Endothelial cell (in vitro differentiated cells): ENCODE measurements at regions not wholly inside any gene's neighbourhood (a gene's known extent, or its start where the extent isn't known, plus 50 kb on each side); places are given as distances from the start of the nearest gene placed in this dataset.
A peak's percentile ranks its signal among the peaks of the same experiment; 100 is the strongest.
"Not testable (repeated sequence)": the region's sequence is repeated elsewhere in the genome, so short reads cannot be mapped to it uniquely, and the experiment has no call there.

Experiments used
- DNase-seq: peaks from one replicate; pipeline ENCODE4 v3.0.0; 2021; ENCODE audit warnings: low spot score
- H3K27ac Mint-ChIP-seq: one replicate; pipeline ENCODE4 v1.8.0; 2021; ENCODE audit warnings: mixed read lengths, inconsistent platforms; ENCODE audit not compliant: unreplicated experiment
- H3K27me3 Mint-ChIP-seq: one replicate; pipeline ENCODE4 v1.8.0; 2021; ENCODE audit warnings: mild to moderate bottlenecking, moderate library complexity, mixed read lengths, inconsistent platforms; ENCODE audit not compliant: unreplicated experiment
- H3K36me3 Mint-ChIP-seq: one replicate; pipeline ENCODE4 v1.8.0; 2021; ENCODE audit warnings: mild to moderate bottlenecking, low read depth, mixed read lengths, inconsistent platforms; ENCODE audit not compliant: unreplicated experiment
- H3K4me1 Mint-ChIP-seq: one replicate; pipeline ENCODE4 v1.8.0; 2021; ENCODE audit warnings: mild to moderate bottlenecking, mixed read lengths, inconsistent platforms; ENCODE audit not compliant: unreplicated experiment
- H3K4me3 Mint-ChIP-seq: one replicate; pipeline ENCODE4 v1.8.0; 2021; ENCODE audit warnings: mild to moderate bottlenecking, mixed read lengths, inconsistent platforms; ENCODE audit not compliant: unreplicated experiment
- H3K9me3 Mint-ChIP-seq: one replicate; pipeline ENCODE4 v1.8.0; 2021; ENCODE audit warnings: mixed read lengths, inconsistent platforms; ENCODE audit not compliant: unreplicated experiment
- TF ChIP-seq, protein P1 (sequence below): fragments of 200-600 bp; sonication (generic); IDR thresholded peaks from one replicate; pipeline ENCODE4 v1.5.0; 2021; ENCODE audit warnings: antibody characterized with exemption; ENCODE audit not compliant: unreplicated experiment

DNA sequence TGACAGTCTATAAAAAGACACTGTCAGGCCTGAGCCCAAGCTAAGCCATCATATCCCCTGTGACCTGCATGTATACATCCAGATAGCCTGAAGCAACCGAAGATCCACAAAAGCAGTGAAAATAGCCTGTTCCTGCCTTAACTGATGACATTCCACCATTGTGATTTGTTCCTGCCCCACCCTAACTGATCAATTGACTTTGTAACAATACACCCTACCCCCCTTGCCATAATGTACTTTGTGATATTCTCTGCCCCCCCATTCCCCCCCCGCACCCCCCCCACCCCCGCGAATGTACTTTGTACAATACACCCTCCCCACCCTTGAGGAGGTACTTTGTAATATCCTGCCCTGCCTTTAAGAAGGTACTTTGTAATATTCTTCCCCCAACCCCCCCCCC is 82.2 kb upstream of the MED13 start:
- Mint-ChIP-seq H3K36me3 (no peaks in the 10 kb centered on the region), H3K4me3 (no peak overlapping the region), H3K4me1 (peaks cover 14% of the 10 kb centered on the region), H3K9me3 (no peaks in the 10 kb centered on the region), H3K27me3 (peaks cover 7% of the 10 kb centered on the region), H3K27ac (no peak overlapping the region)
- TF ChIP-seq, protein P1, sequence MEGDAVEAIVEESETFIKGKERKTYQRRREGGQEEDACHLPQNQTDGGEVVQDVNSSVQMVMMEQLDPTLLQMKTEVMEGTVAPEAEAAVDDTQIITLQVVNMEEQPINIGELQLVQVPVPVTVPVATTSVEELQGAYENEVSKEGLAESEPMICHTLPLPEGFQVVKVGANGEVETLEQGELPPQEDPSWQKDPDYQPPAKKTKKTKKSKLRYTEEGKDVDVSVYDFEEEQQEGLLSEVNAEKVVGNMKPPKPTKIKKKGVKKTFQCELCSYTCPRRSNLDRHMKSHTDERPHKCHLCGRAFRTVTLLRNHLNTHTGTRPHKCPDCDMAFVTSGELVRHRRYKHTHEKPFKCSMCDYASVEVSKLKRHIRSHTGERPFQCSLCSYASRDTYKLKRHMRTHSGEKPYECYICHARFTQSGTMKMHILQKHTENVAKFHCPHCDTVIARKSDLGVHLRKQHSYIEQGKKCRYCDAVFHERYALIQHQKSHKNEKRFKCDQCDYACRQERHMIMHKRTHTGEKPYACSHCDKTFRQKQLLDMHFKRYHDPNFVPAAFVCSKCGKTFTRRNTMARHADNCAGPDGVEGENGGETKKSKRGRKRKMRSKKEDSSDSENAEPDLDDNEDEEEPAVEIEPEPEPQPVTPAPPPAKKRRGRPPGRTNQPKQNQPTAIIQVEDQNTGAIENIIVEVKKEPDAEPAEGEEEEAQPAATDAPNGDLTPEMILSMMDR, result no peak
- DNase-seq, result no peak

DNA sequence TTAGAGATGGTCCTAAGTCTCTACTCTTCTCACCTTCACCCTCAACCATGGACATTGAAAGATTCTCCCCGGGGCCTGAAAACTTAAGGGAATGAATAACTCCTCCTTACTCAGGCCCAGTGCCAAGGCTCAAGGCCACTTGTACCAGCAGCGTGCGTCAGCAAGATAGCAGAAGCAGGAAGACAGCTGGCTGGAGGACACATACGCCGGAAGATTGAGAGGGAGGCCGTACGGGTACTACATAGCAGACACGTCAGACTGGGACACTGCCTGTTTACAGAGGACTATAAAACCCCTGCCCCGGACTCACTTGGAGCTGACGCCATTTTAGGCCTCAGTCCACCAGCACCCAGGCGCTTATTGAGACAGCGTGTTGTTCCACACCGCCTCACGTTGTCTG is 75.8 kb upstream of the MED13 start:
- peaks cover 15% of the 10 kb centered on the region for H3K27me3 Mint-ChIP-seq
- H3K36me3 Mint-ChIP-seq, result no peaks in the 10 kb centered on the region
- H3K9me3 Mint-ChIP-seq, result no peaks in the 10 kb centered on the region
- peaks cover 7% of the 10 kb centered on the region for H3K4me1 Mint-ChIP-seq
- peak overlapping the region; percentile 7 for H3K27ac Mint-ChIP-seq
- DNase-seq, result no peak
- TF ChIP-seq, protein P1, result no peak
- no peak overlapping the region for H3K4me3 Mint-ChIP-seq

DNA sequence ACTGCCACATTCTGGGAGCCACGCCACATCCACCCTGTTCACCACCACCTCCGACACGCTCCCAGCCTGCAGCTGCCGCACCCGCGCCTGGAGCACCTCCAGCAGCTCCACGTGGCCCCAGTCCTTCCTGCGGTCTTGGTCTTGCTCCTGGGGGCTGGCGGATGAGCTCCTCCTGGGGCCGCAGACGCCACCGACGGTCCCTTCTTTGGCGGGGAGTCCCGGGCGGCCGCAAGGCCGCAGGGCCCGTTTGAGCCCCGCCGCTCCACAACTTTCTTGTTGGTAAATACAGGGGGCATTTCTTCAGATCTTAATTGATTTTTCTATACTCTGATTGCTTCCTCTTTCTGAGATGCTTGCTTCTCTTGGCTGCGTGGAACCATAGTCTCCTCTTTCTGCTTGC is 75.3 kb upstream of the MED13 start:
- Mint-ChIP-seq H3K4me3 (no peak overlapping the region), H3K36me3 (no peaks in the 10 kb centered on the region), H3K27me3 (peaks cover 15% of the 10 kb centered on the region), H3K9me3 (no peaks in the 10 kb centered on the region), H3K4me1 (peaks cover 7% of the 10 kb centered on the region), H3K27ac (peak overlapping the region; percentile 7)
- TF ChIP-seq, protein P1, result no peak
- no peak for DNase-seq

DNA sequence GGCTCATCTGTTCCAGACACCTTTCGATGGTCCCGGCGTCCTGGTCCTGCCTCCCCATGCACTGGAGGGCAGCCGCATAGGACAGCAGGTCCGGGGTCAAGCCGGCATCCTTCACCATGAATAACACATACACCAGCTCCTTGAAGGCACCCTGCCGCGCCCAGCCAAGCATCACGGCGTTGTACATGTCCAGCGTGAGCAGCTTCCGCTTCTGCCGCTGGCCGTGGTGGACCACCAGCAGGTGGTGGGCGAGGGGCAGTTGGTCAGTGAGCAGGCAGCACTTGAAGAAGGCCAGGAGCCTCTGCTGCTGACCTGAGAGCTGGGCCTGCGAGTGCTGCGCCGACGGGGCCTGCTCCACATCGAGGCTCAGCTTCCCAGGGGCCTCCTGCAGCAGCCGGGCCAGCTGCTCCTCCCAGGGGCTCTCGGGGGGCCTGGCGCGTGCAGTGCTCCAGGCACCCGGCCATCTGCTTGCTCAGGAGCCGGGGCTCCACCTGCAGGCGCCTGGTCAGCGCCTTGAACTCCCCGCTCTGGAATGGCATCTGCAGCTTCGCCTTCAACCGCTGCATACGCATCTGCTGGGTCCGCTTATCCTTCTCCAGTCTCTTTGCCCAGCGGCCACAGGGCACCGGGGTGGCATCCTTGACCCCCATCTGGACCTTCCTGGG is 74.7 kb upstream of the MED13 start:
- not testable (repeated sequence) for H3K9me3 Mint-ChIP-seq, H3K36me3 Mint-ChIP-seq, H3K4me1 Mint-ChIP-seq, H3K27ac Mint-ChIP-seq, H3K4me3 Mint-ChIP-seq, DNase-seq
- H3K27me3 Mint-ChIP-seq, result peaks cover 15% of the 10 kb centered on the region

DNA sequence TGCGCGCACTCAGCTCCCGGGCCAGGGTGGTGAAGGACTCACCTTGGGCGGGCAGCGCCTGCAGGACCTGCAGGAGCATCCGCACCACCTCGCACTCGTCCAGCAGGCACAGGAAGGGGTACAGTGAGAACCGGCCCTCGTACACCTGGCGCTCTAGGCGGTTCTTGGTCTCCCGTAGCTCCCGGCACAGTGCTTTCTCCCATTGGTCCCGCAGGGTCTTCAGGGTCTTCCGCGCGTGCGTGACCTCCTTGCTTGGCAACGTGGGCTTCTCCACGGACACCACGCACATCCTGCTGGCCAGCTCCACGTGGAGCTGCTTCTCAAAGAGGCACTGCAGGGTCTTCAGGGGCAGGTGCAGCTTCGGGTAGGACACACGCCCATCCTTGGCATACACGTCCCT is 74.1 kb upstream of the MED13 start:
- Mint-ChIP-seq H3K4me1 (peaks cover 5% of the 10 kb centered on the region), H3K27me3 (peaks cover 11% of the 10 kb centered on the region), H3K27ac (no peak overlapping the region), H3K36me3 (no peaks in the 10 kb centered on the region), H3K9me3 (no peaks in the 10 kb centered on the region), H3K4me3 (no peak overlapping the region)
- DNase-seq, result no peak
- TF ChIP-seq, protein P1, result no peak

DNA sequence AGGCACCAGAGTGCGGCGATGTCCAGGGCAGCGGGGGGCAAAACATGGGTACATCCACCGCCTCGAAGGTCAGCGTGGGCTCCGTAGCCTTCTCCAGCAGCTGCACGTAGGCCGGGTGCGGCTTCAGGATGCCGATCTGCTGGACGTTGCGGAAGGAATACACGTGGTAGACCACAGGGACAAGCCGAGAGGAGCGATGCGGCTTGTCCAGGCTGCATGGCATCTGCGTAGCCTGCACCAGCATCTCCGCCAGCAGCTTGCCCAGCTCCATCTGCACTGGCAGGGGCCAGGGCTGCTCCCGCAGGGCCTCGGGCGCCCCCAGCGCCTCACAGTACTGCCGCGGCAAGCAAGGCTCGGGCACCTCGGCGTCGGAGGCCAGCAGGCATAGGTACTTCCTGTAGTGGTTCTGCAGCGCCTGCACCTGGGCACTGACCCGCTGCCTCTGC is 73.6 kb upstream of the MED13 start:
- not testable (repeated sequence) for H3K27ac Mint-ChIP-seq, H3K4me3 Mint-ChIP-seq, H3K9me3 Mint-ChIP-seq, H3K36me3 Mint-ChIP-seq, DNase-seq, H3K4me1 Mint-ChIP-seq
- peaks cover 11% of the 10 kb centered on the region for H3K27me3 Mint-ChIP-seq

DNA sequence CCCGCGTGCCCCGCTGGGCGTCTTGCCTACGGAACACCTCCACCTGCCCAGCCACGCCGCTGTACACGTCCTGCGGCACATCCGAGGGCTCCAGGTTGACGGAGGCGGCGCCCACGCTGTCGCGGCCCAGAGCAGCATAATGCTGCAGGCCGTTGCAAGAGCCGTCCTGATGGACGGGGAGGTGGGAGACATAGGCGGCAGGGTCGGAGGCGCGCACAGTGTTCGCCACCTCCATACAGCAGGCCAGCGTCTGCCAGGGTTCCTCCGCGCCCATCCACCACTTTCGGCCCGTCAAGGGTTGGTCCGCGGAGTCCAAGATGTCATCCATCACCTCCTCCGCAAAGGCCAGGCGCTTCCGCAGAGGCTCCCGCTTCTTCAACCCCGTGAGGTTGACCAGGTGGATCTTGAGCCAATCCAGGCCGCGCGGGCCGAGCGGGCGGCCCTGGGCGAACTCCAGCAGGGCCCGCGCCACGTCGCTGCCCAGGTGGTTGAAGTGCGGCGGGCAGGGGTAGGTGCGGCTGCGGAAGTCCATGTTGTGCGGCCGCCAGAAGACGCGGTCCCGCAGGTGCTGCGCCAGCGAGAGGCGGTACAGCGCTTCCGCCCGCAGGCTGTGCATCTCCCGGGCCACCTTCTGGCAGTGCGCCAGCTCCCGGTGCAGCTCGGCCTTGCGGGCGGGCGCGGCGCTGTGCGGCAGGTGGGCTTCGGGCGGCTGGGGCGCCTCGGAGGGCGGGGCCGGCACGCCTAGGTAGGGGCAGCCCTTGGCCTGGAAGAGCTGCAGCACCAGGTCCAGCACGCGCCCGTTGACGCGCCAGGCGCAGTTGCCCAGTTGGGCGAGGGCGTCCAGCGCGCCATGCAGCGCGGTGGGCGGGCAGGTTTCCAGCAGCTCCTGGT is 72.9 kb upstream of the MED13 start:
- H3K4me3 Mint-ChIP-seq, H3K4me1 Mint-ChIP-seq, H3K9me3 Mint-ChIP-seq, H3K27me3 Mint-ChIP-seq, H3K36me3 Mint-ChIP-seq, H3K27ac Mint-ChIP-seq, DNase-seq: not testable (repeated sequence)

DNA sequence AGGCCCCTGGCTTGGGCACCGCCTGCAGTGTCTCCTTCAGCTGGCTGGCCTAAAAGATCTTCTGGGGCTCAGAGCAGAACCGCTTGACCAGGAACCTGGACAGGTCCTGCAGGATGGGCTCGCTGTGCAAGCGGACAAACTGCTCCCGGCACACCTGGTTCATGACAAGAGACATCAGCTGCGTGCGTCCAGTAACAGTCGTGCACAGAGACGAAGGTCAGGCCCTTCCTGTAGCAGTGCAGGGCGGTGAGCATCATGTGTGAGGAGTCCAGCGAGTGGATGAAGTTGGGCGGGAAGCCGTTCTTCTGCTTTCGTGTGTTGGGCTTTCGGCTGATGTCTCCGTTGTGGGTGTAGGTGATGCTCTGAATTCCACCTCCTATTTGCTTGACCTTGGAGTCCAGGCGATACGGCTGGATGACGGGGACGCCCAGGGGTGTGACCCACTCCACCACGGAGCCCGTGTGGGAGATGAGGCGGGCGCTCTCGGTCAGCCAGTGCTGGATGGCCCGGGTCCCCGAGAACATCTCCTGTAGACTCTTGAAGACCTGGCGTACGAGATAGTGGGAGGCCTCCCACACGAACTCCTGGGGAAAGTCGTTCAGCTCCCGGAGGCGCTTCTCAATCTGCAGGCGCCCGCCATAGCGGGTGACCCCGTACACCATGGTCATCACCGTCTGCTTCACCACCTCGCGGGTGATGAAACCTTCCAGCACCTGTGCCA is 72.1 kb upstream of the MED13 start:
- H3K4me1 Mint-ChIP-seq, H3K9me3 Mint-ChIP-seq, DNase-seq, H3K36me3 Mint-ChIP-seq, H3K27me3 Mint-ChIP-seq, H3K4me3 Mint-ChIP-seq, H3K27ac Mint-ChIP-seq: not testable (repeated sequence)
